ENCODE measurements at regions not wholly inside any gene's neighbourhood (a gene's known extent, or its start where the extent isn't known, plus 50 kb on each side); places are given as distances from the start of the nearest gene placed in this dataset.

DNA sequence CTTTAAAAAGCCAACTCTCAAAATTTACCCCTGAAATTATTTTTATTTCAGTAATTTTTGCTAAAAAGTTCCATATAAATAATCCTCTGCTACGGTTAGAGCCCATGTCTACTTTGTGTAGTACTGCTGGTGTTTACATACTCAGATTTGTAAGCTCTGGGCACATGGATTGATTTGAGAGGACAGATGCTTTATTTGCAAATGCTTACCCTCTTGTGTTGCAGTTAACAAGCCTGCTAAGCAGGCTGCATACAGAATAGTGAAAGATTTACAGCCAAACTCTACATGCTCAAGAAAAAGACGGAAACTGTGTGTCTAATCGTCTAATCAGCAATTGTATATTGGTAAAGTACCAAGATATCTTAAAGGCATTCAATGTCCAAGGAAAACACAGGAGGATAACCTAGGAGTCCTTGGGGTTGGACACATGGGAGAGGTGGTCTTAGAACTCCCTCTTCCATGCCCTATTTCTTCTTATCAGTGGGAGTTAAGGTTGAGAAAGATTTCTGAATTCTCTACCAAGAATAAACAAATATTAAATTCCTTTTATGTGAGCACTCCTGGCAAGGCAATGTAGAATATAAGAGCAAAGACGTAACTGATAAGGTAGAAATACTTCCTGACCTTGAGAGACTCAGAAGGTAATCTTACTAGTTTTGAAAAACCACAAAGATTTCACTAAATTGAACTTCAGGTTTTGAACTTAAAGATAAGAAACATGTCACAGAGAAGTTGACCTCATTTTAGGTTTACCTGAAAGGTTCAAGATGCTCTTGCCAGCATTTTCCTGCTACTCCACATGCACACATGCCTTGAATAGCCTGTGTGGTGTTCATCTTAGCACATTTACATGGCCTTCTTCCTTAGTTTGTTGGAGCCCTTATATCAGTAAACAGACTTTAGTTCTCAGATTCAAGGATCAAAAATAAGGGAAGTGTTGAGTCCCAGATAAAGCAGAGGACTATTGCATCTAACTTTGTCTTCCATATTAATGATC lies 1216.5 kb downstream of the SORCS3 start:
- in situ Hi-C loops (cut with HindIII; ENCODE audit: low pct_unique_long_range_greater_than_20kb, low sequenced_read_pairs): no loop called here
- no TSS peak for BruUV-seq (replicated peaks)
- Histone ChIP-seq H3K36me3 (ENCODE audit: control insufficient read depth, insufficient read depth, low read length) (no peaks in the 10 kb centered on the region), H3K27me3 (ENCODE audit: control insufficient read depth, insufficient read depth, low read length) (no peaks in the 10 kb centered on the region), H3K4me1 (ENCODE audit: control insufficient read depth, insufficient read depth, low read length) (no peaks in the 10 kb centered on the region), H3K4me3 (ENCODE audit: low read depth in 2 of 2, low read length in 2 of 2) (no peak overlapping the region), H3K9me3 (ENCODE audit: control insufficient read depth, insufficient read depth, low read depth, low read length) (no peaks in the 10 kb centered on the region), H3K27ac (ENCODE audit: low read length) (no peak overlapping the region)
- TF ChIP-seq POLR2AphosphoS5 (IDR thresholded peaks at IDR 0.05; ENCODE audit: low read depth, low read length) (no peak), CTCF (IDR thresholded peaks at IDR 0.05) (no peak), REST (IDR thresholded peaks at IDR 0.05; ENCODE audit: insufficient read depth in 1 of 2, low read depth in 2 of 2, low read length in 1 of 2) (no peak), TCF7L2 (IDR thresholded peaks at IDR 0.05; ENCODE audit: low read depth, low read length) (no peak), SIN3A (IDR thresholded peaks at IDR 0.05; ENCODE audit: borderline replicate concordance, insufficient read depth, low read depth, low read length) (no peak)
- CTCF ChIA-PET: no interaction called here
- ATAC-seq: no peak
- DNase-seq (ENCODE audit: low read depth, low spot score): no peak
- intact Hi-C loops (cut with micrococcal nuclease; ENCODE audit: unreplicated experiment): no loop called here
- POLR2A ChIA-PET: no interaction called here

DNA sequence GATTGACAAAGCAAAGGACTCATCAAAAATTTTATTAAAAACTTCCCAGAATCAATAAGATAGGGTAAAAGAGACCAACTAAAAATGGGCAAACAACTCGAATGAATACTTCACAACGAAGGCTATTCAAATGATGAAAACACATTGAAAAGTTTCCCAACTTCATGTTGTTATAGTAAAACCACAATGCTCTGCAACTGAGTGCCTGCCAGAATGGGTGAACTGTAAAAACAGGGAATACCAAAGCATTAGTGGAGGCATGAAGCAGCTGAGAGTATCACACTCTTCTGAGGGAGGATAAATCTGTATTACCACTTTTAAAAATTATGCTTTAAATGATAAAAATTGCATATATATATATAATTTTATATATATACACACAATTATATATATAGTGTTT lies 1214.7 kb downstream of the SORCS3 start:
- no TSS peak for BruUV-seq (replicated peaks)
- intact Hi-C loops (cut with micrococcal nuclease; ENCODE audit: unreplicated experiment): no loop called here
- Histone ChIP-seq H3K27ac (ENCODE audit: low read length) (no peak overlapping the region), H3K4me3 (ENCODE audit: low read depth in 2 of 2, low read length in 2 of 2) (no peak overlapping the region), H3K36me3 (ENCODE audit: control insufficient read depth, insufficient read depth, low read length) (no peaks in the 10 kb centered on the region), H3K4me1 (ENCODE audit: control insufficient read depth, insufficient read depth, low read length) (no peaks in the 10 kb centered on the region), H3K9me3 (ENCODE audit: control insufficient read depth, insufficient read depth, low read depth, low read length) (no peaks in the 10 kb centered on the region), H3K27me3 (ENCODE audit: control insufficient read depth, insufficient read depth, low read length) (no peaks in the 10 kb centered on the region)
- DNase-seq (ENCODE audit: low read depth, low spot score) (no peak), ATAC-seq (no peak)
- TF ChIP-seq SIN3A (IDR thresholded peaks at IDR 0.05; ENCODE audit: borderline replicate concordance, insufficient read depth, low read depth, low read length) (no peak), TCF7L2 (IDR thresholded peaks at IDR 0.05; ENCODE audit: low read depth, low read length) (no peak), REST (IDR thresholded peaks at IDR 0.05; ENCODE audit: insufficient read depth in 1 of 2, low read depth in 2 of 2, low read length in 1 of 2) (no peak), POLR2AphosphoS5 (IDR thresholded peaks at IDR 0.05; ENCODE audit: low read depth, low read length) (no peak), CTCF (IDR thresholded peaks at IDR 0.05) (no peak)
- in situ Hi-C loops (cut with HindIII; ENCODE audit: low pct_unique_long_range_greater_than_20kb, low sequenced_read_pairs): no loop called here
- ChIA-PET CTCF (no interaction called here), POLR2A (no interaction called here)

Data from Panc1 (cell line).